Adrenal gland (tissue), 5 donors: ENCODE measurements at regions not wholly inside any gene's neighbourhood (a gene's known extent, or its start where the extent isn't known, plus 50 kb on each side); places are given as distances from the start of the nearest gene placed in this dataset.

Experiments used
- POLR2A ChIP-seq, 2 donors: fragments of 450-650 bp; IDR thresholded peaks; one replicate each; pipeline ENCODE4 v1.6.1; 2017; ENCODE audit warnings: antibody characterized with exemption in 2 of 2, mild to moderate bottlenecking in 2 of 2, moderate library complexity in 1 of 2
- TF ChIP-seq, protein P1 (sequence below), 6 experiments: fragments of 450-650 bp in 4 of 6; fragments of 200-600 bp in 2 of 6; sonication (generic) in 1 of 6; IDR thresholded peaks; 1 replicate in 5 of 6; 2 replicates in 1 of 6; pipeline versions ENCODE4 v1.5.1 to v1.8.0; 2016 to 2021; ENCODE audit warnings: antibody characterized with exemption in 6 of 6, mild to moderate bottlenecking in 2 of 6, moderate library complexity in 1 of 6
- donor health status: DM: no; HTN: no; CAD: no.

DNA sequence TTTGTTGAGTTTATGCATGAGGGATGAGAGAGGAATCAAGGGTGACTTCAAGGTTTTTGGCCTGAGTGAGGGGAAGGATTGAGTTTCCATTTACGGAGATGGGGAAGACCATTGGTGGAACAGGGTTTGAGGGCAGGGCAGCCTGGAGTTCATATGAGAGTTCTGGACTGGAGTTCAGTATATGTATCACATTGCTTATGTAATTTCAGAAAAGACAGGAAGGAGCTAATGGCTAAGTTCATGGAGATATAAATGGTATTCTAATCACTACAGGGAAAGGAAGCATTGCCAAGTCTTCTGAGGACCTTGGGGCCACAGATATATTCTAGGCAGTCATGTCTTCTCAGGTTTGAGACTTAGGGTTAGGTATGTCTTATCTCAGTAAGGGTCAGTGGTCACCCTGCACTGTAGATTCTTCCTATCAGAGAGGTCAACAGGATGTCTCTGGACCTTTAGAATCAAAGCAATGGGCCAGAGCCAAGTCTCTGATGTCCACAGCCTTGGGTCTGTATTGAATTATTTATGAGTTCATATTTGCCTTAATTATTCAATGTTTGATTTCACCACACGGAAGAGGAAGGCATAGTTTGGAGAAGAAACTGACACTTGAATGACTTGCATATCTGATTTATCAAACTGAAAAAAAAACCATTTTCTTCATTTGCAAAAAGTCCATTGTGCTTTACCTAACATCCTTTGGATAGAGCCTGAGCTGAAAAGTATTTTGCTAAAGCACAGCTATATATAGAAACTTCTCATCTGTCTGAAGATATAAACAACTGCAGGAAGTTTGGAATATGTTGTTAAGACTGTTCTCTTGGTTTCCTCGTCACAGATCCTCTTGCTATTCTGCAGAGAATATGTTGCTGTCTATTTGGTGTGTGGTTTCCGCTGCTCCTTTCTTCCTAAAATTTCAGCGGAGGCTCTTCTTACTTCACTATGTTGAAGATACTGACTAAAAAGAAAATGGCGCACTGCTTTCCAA lies 139.5 kb downstream of the PDGFRA start:
- no peak for TF ChIP-seq POLR2A (IDR thresholded peaks at IDR 0.05)
- TF ChIP-seq, protein P1, sequence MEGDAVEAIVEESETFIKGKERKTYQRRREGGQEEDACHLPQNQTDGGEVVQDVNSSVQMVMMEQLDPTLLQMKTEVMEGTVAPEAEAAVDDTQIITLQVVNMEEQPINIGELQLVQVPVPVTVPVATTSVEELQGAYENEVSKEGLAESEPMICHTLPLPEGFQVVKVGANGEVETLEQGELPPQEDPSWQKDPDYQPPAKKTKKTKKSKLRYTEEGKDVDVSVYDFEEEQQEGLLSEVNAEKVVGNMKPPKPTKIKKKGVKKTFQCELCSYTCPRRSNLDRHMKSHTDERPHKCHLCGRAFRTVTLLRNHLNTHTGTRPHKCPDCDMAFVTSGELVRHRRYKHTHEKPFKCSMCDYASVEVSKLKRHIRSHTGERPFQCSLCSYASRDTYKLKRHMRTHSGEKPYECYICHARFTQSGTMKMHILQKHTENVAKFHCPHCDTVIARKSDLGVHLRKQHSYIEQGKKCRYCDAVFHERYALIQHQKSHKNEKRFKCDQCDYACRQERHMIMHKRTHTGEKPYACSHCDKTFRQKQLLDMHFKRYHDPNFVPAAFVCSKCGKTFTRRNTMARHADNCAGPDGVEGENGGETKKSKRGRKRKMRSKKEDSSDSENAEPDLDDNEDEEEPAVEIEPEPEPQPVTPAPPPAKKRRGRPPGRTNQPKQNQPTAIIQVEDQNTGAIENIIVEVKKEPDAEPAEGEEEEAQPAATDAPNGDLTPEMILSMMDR (IDR thresholded peaks at IDR 0.05): no peak
